Activated CD8-positive, alpha-beta memory T cell treated with anti-CD3 and anti-CD28 coated beads, Interleukin-2, amount 10 ng/mL, durations not matched to agents 7 days and 5 days (primary cell): ENCODE measurements at regions not wholly inside any gene's neighbourhood (a gene's known extent, or its start where the extent isn't known, plus 50 kb on each side); places are given as distances from the start of the nearest gene placed in this dataset.

Source experiments
- ATAC-seq: fragments of 150-1000 bp; cut with Tn5 transposase; one replicate; pipeline ENCODE4 v1.10.0; 2021; ENCODE audit warnings: moderate library complexity
- CTCF ChIA-PET: fragments of 350-600 bp; sonication (Branson Sonifier 250); formaldehyde crosslinking; loops from one replicate; lab custom pipeline; 2021; ENCODE audit warnings: antibody characterized with exemption; lab: Charles Lee
- DNase-seq: peaks from one replicate; pipeline ENCODE4 v3.0.0-alpha.2; 2020
- H3K27ac Mint-ChIP-seq: one replicate; pipeline ENCODE4 v1.8.0; 2021; ENCODE audit warnings: mild to moderate bottlenecking, mixed read lengths
- H3K27me3 Mint-ChIP-seq: one replicate; pipeline ENCODE4 v1.8.0; 2021; ENCODE audit warnings: mixed read lengths
- H3K36me3 Mint-ChIP-seq: one replicate; pipeline ENCODE4 v1.8.0; 2021; ENCODE audit warnings: mild to moderate bottlenecking, mixed read lengths
- H3K4me1 Mint-ChIP-seq: one replicate; pipeline ENCODE4 v1.8.0; 2021; ENCODE audit warnings: mixed read lengths
- H3K4me3 Mint-ChIP-seq: one replicate; pipeline ENCODE4 v1.8.0; 2021; ENCODE audit warnings: mild to moderate bottlenecking, moderate library complexity, mixed read lengths
- H3K9me3 Mint-ChIP-seq: one replicate; pipeline ENCODE4 v1.8.0; 2022; ENCODE audit warnings: low read depth, mixed read lengths

DNA sequence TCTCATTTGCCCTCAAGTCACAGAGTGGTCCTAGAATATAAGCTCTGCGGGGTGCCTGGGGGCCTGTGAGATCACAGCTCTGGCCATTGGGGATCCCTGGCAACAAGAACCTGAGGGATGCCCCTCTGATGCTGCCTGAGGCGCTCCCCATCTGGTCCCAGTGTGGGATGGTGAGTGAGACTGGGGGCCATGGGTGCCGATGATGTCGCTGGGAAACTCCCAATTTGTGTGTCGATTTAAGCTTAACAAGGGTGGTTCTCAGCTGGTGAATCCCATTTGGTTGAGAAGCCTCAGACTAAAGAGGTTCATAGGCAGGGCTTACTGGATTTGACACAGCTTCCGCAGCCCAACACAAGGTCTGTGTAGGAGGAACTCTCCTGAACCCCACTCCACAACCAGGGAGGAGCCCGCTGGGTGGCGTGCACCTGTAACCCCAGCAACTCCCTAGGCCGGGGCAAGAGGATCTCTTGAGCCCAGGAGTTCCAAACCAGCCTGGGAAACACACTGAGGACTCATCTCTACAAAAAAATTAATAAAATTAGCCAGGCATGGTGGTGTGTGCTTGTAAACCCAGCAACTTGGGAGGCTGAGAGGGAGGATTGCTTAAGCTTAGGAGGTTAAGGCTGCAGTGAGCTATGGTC lies 63.7 kb upstream of the SIAH1 start:
- H3K9me3 Mint-ChIP-seq: no peaks in the 10 kb centered on the region
- no peak overlapping the region for H3K27ac Mint-ChIP-seq
- ATAC-seq (no peak), DNase-seq (no peak)
- no peak overlapping the region for H3K4me3 Mint-ChIP-seq
- CTCF ChIA-PET: interaction anchor here (1.6 kb wide), 1 partner anchor 174 kb away, joined by 5 read pairs; no protein-coding TSS in a partner anchor
- no peaks in the 10 kb centered on the region for H3K4me1 Mint-ChIP-seq
- peaks cover 3% of the 10 kb centered on the region for H3K27me3 Mint-ChIP-seq
- H3K36me3 Mint-ChIP-seq: no peaks in the 10 kb centered on the region

- H3K27ac Mint-ChIP-seq: no peak overlapping the region
- H3K36me3 Mint-ChIP-seq: no peaks in the 10 kb centered on the region
- H3K27me3 Mint-ChIP-seq: peaks cover 4% of the 10 kb centered on the region
- DNase-seq (no peak), ATAC-seq (no peak)
- H3K4me3 Mint-ChIP-seq: no peak overlapping the region
- H3K4me1 Mint-ChIP-seq: no peaks in the 10 kb centered on the region
- H3K9me3 Mint-ChIP-seq: no peaks in the 10 kb centered on the region
- CTCF ChIA-PET: interaction anchor here (1.6 kb wide), 1 partner anchor 175 kb away, joined by 5 read pairs; no protein-coding TSS in a partner anchor
Observed at GRCh38 chr16:48447940-48448536, 62.8 kb upstream of the SIAH1 start.

DNA sequence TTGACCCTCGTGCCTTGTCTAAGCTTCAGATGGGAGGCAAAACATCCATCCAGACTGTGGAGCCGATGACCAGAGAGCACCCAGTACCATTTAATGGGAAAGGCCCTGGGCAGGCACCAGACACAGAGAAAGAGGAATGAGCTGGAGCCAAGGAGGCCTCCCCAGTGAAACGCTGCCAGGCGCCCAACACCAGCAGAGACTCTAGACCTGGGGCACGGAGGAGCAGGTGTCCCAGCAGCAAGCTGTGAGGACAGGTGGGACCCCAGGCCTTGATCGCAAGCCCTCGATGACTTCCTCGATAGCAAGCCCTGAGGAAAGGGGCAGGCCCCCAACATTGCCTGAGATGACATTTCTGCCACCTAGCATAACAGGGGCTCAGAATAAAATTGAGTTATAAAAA lies 62.2 kb upstream of the SIAH1 start:
- DNase-seq (no peak), ATAC-seq (no peak)
- no peak overlapping the region for H3K27ac Mint-ChIP-seq
- no peaks in the 10 kb centered on the region for H3K4me1 Mint-ChIP-seq
- no peak overlapping the region for H3K4me3 Mint-ChIP-seq
- CTCF ChIA-PET: no interaction called here
- H3K27me3 Mint-ChIP-seq: peaks cover 6% of the 10 kb centered on the region
- no peaks in the 10 kb centered on the region for H3K36me3 Mint-ChIP-seq
- H3K9me3 Mint-ChIP-seq: no peaks in the 10 kb centered on the region

GRCh38 chr16:48446534-48446920 lies 61.3 kb upstream of the SIAH1 start:
- H3K4me3 Mint-ChIP-seq: no peak overlapping the region
- ATAC-seq: no peak
- CTCF ChIA-PET: no interaction called here
- no peak for DNase-seq
- peaks cover 11% of the 10 kb centered on the region for H3K27me3 Mint-ChIP-seq
- H3K27ac Mint-ChIP-seq: no peak overlapping the region
- no peaks in the 10 kb centered on the region for H3K4me1 Mint-ChIP-seq
- no peaks in the 10 kb centered on the region for H3K36me3 Mint-ChIP-seq
- H3K9me3 Mint-ChIP-seq: no peaks in the 10 kb centered on the region

- Mint-ChIP-seq H3K4me3 (no peak overlapping the region), H3K4me1 (no peaks in the 10 kb centered on the region), H3K9me3 (no peaks in the 10 kb centered on the region), H3K27ac (no peak overlapping the region), H3K27me3 (peaks cover 11% of the 10 kb centered on the region), H3K36me3 (no peaks in the 10 kb centered on the region)
- CTCF ChIA-PET: no interaction called here
- ATAC-seq: no peak
- no peak for DNase-seq
Observed at GRCh38 chr16:48445782-48446533, 60.7 kb upstream of the SIAH1 start.

DNA sequence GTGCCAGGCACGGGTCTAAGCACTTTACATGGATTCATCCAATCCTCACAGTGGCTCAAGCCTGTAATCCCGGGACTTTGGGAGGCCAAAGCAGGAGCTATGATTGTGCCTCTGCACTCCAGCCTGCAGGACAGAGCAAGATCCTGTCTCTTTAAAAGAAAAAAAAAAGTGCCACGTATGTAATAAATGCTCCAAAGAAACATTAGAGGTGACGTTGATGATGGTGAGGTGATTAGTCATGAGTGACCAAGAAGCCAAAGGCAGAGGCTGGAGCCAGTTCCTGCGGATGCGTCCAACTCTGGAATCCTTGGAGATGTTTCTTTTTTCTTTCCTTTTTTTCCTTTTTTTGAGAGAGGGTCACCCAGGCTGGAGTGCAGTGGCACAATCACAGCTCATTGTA lies 59.4 kb upstream of the SIAH1 start:
- Mint-ChIP-seq H3K9me3 (no peaks in the 10 kb centered on the region), H3K4me3 (no peak overlapping the region), H3K27me3 (peaks cover 13% of the 10 kb centered on the region), H3K4me1 (no peaks in the 10 kb centered on the region), H3K36me3 (no peaks in the 10 kb centered on the region), H3K27ac (no peak overlapping the region)
- DNase-seq (no peak), ATAC-seq (no peak)
- CTCF ChIA-PET: interaction anchor here (0.7 kb wide), 1 partner anchor 33 kb away, joined by 3 read pairs; no protein-coding TSS in a partner anchor

DNA sequence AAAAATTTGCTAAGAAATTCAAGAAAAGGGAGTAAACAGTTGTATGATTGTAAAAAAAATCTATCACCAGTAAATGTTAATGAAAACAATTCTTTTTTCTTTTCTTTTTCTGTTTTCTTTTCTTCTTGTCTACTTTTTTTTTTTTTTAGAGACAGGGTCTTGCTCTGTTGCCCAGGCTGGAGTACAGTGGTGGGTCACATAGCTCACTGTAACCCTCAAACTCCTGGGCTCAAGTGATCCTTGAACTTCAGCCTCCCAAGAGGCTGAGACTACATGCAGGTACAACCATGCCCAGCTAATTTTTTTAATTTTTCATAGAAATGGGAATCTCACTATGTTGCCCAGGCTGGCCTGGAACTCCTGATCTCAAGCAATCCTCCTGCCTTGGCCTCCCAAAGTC lies 57.2 kb upstream of the SIAH1 start:
- Mint-ChIP-seq H3K9me3 (no peaks in the 10 kb centered on the region), H3K27ac (no peak overlapping the region), H3K4me3 (no peak overlapping the region), H3K27me3 (peaks cover 13% of the 10 kb centered on the region), H3K36me3 (no peaks in the 10 kb centered on the region), H3K4me1 (no peaks in the 10 kb centered on the region)
- ATAC-seq (no peak), DNase-seq (no peak)
- CTCF ChIA-PET: no interaction called here

DNA sequence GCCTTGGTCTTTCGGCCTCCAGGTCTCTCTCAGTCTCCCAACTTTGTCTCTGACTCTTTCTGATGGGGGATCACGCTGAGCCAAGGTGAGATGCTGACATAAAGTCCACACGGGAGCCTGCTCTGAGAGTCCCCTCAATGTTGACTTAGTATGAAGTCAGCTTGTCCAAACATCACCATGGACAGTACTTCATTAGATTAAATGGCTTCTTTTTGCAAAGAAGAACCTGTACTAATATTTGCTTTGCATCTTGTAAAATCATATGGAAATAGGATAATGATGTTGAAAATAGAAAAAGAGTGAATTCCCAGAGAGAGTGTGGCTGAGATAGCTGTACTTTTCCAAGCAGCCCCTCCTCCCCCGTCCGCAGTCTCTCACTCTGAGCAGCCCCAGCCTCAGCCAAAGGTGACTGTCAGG lies 56.7 kb upstream of the SIAH1 start:
- ATAC-seq: no peak
- CTCF ChIA-PET: interaction anchor here (0.6 kb wide), 1 partner anchor 10 kb away, joined by 3 read pairs; no protein-coding TSS in a partner anchor
- Mint-ChIP-seq H3K9me3 (no peaks in the 10 kb centered on the region), H3K4me3 (no peak overlapping the region), H3K4me1 (no peaks in the 10 kb centered on the region), H3K36me3 (no peaks in the 10 kb centered on the region), H3K27ac (no peak overlapping the region), H3K27me3 (peaks cover 13% of the 10 kb centered on the region)
- DNase-seq: no peak

DNA sequence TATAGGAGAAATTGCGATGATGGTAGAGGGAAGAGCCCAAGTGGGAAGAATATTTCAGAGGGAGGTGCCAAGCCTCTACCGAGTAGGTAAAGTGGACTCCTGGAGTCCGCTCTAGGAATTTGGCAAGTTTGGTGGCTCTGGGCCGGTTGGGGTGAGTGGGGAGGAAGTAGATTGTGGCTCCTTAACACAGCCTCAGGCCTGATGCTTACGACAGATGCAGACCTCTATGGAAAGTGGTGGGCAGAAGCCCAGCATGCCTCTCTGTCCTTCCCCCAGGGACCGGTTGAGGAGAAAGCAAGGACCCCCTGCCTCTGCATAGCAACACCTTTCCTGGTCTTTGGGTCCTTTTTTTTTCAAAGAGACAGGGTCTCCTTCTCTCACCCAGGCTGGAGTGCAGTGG lies 55.9 kb upstream of the SIAH1 start:
- Mint-ChIP-seq H3K27me3 (peaks cover 13% of the 10 kb centered on the region), H3K9me3 (no peaks in the 10 kb centered on the region), H3K27ac (no peak overlapping the region), H3K4me3 (no peak overlapping the region), H3K36me3 (no peaks in the 10 kb centered on the region), H3K4me1 (no peaks in the 10 kb centered on the region)
- DNase-seq: no peak
- CTCF ChIA-PET: no interaction called here
- ATAC-seq: no peak

GRCh38 chr16:48438414-48438813 lies 53.2 kb upstream of the SIAH1 start:
- peaks cover 13% of the 10 kb centered on the region for H3K27me3 Mint-ChIP-seq
- H3K9me3 Mint-ChIP-seq: no peaks in the 10 kb centered on the region
- CTCF ChIA-PET: no interaction called here
- ATAC-seq (no peak), DNase-seq (no peak)
- H3K4me3 Mint-ChIP-seq: no peak overlapping the region
- peaks cover 14% of the 10 kb centered on the region for H3K4me1 Mint-ChIP-seq
- H3K36me3 Mint-ChIP-seq: no peaks in the 10 kb centered on the region
- no peak overlapping the region for H3K27ac Mint-ChIP-seq

GRCh38 chr16:48435906-48436305 lies 50.7 kb upstream of the SIAH1 start:
- no peaks in the 10 kb centered on the region for H3K36me3 Mint-ChIP-seq
- H3K4me3 Mint-ChIP-seq: no peak overlapping the region
- ATAC-seq (no peak), DNase-seq (no peak)
- CTCF ChIA-PET: interaction anchor here (1.1 kb wide), 1 partner anchor 187 kb away, joined by 3 read pairs; no protein-coding TSS in a partner anchor
- peaks cover 16% of the 10 kb centered on the region for H3K4me1 Mint-ChIP-seq
- no peaks in the 10 kb centered on the region for H3K9me3 Mint-ChIP-seq
- H3K27ac Mint-ChIP-seq: no peak overlapping the region
- H3K27me3 Mint-ChIP-seq: peaks cover 2% of the 10 kb centered on the region

DNA sequence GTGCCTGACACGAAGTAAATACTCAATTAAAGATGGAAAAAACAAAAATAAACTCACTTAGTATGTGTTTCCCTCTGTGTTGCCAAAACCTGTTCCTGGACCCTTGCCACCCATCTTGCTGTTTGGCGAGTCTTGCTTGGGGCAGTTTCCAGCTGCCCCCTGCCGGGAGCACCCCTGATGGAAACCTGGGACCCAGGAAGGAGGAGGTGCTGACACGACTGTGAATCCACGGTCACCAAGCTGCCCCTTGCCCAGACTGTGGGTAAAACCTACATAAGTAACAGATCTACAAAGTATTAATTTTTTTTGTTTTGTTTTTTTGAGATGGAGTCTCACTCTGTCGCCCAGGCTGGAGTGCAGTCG lies 50.1 kb upstream of the SIAH1 start:
- H3K27ac Mint-ChIP-seq: no peak overlapping the region
- peaks cover 16% of the 10 kb centered on the region for H3K4me1 Mint-ChIP-seq
- DNase-seq (no peak), ATAC-seq (no peak)
- CTCF ChIA-PET: interaction anchor here (1.1 kb wide), 1 partner anchor 188 kb away, joined by 3 read pairs; no protein-coding TSS in a partner anchor
- H3K4me3 Mint-ChIP-seq: no peak overlapping the region
- peaks cover 2% of the 10 kb centered on the region for H3K27me3 Mint-ChIP-seq
- H3K36me3 Mint-ChIP-seq: no peaks in the 10 kb centered on the region
- H3K9me3 Mint-ChIP-seq: no peaks in the 10 kb centered on the region
